ENCODE measurements at regions not wholly inside any gene's neighbourhood (a gene's known extent, or its start where the extent isn't known, plus 50 kb on each side); places are given as distances from the start of the nearest gene placed in this dataset.

DNA sequence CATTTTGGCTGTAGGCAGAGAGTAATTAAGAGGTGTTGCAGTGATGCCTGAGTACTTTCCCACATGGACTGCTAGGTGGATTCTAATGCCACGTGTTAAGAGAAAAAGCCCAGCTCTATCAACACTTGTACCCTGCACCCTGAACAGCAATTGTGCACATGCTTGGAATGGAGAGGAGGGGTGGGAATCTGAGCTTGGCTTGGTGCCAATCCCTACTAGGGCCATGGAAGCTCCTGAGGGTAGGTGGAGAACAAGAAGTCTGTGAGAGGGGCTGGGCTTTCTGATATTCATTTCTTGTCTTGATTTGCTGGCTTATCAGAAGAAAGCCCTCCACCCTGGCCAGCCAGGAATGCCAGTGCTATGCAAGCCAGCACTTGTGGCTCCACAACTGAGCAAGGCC, 292.2 kb downstream of the KCNS3 start:
- TF ChIP-seq CTCF (IDR thresholded peaks at IDR 0.05), result no peak
- no peak for TF ChIP-seq POLR2A (IDR thresholded peaks at IDR 0.05)
